ENCODE measurements at regions not wholly inside any gene's neighbourhood (a gene's known extent, or its start where the extent isn't known, plus 50 kb on each side); places are given as distances from the start of the nearest gene placed in this dataset.

GRCh38 chr2:144835634-144836350 lies 315.9 kb upstream of the ZEB2 start:
- Histone ChIP-seq H3K27me3 (ENCODE audit: control insufficient read depth, insufficient read depth, low read length) (no peaks in the 10 kb centered on the region), H3K4me3 (ENCODE audit: low read depth in 2 of 2, low read length in 2 of 2) (no peak overlapping the region), H3K4me1 (ENCODE audit: control insufficient read depth, insufficient read depth, low read length) (no peaks in the 10 kb centered on the region), H3K9me3 (ENCODE audit: control insufficient read depth, insufficient read depth, low read depth, low read length) (no peaks in the 10 kb centered on the region), H3K27ac (ENCODE audit: low read length) (no peak overlapping the region), H3K36me3 (ENCODE audit: control insufficient read depth, insufficient read depth, low read length) (no peaks in the 10 kb centered on the region)
- ATAC-seq = no peak
- DNase-seq (ENCODE audit: low read depth, low spot score) = no peak
- CTCF ChIA-PET = no interaction called here
- no TSS peak for BruUV-seq (replicated peaks)
- intact Hi-C loops (cut with micrococcal nuclease; ENCODE audit: unreplicated experiment) = no loop called here
- in situ Hi-C loops (cut with HindIII; ENCODE audit: low pct_unique_long_range_greater_than_20kb, low sequenced_read_pairs) = no loop called here
- POLR2A ChIA-PET = no interaction called here
- TF ChIP-seq TCF7L2 (IDR thresholded peaks at IDR 0.05; ENCODE audit: low read depth, low read length) (no peak), SIN3A (IDR thresholded peaks at IDR 0.05; ENCODE audit: borderline replicate concordance, insufficient read depth, low read depth, low read length) (no peak), CTCF (IDR thresholded peaks at IDR 0.05) (no peak), POLR2AphosphoS5 (IDR thresholded peaks at IDR 0.05; ENCODE audit: low read depth, low read length) (no peak), REST (IDR thresholded peaks at IDR 0.05; ENCODE audit: insufficient read depth in 1 of 2, low read depth in 2 of 2, low read length in 1 of 2) (no peak)

- TF ChIP-seq TCF7L2 (IDR thresholded peaks at IDR 0.05; ENCODE audit: low read depth, low read length) (no peak), POLR2AphosphoS5 (IDR thresholded peaks at IDR 0.05; ENCODE audit: low read depth, low read length) (no peak), CTCF (IDR thresholded peaks at IDR 0.05) (no peak), SIN3A (IDR thresholded peaks at IDR 0.05; ENCODE audit: borderline replicate concordance, insufficient read depth, low read depth, low read length) (no peak), REST (IDR thresholded peaks at IDR 0.05; ENCODE audit: insufficient read depth in 1 of 2, low read depth in 2 of 2, low read length in 1 of 2) (no peak)
- H3K27ac ChIP-seq (ENCODE audit: low read length) = no peak overlapping the region
- ChIA-PET CTCF (no interaction called here), POLR2A (no interaction called here)
- H3K9me3 ChIP-seq (ENCODE audit: control insufficient read depth, insufficient read depth, low read depth, low read length) = no peaks in the 10 kb centered on the region
- no peaks in the 10 kb centered on the region for H3K36me3 ChIP-seq (ENCODE audit: control insufficient read depth, insufficient read depth, low read length)
- intact Hi-C loops (cut with micrococcal nuclease; ENCODE audit: unreplicated experiment) = no loop called here
- no TSS peak for BruUV-seq (replicated peaks)
- in situ Hi-C loops (cut with HindIII; ENCODE audit: low pct_unique_long_range_greater_than_20kb, low sequenced_read_pairs) = no loop called here
- H3K4me1 ChIP-seq (ENCODE audit: control insufficient read depth, insufficient read depth, low read length) = no peaks in the 10 kb centered on the region
- no peaks in the 10 kb centered on the region for H3K27me3 ChIP-seq (ENCODE audit: control insufficient read depth, insufficient read depth, low read length)
- H3K4me3 ChIP-seq (ENCODE audit: low read depth in 2 of 2, low read length in 2 of 2) = no peak overlapping the region
- DNase-seq (ENCODE audit: low read depth, low spot score) (no peak), ATAC-seq (no peak)
Measured at GRCh38 chr2:144834998-144835633, 315.2 kb upstream of the ZEB2 start.
